Coronary artery (tissue), 2 donors: ENCODE measurements at regions not wholly inside any gene's neighbourhood (a gene's known extent, or its start where the extent isn't known, plus 50 kb on each side); places are given as distances from the start of the nearest gene placed in this dataset.

ENCODE experiments used
- DNase-seq: peaks from one replicate; pipeline ENCODE4 v3.0.0-alpha.2; 2017; ENCODE audit warnings: low spot score
- H3K27ac ChIP-seq, 2 donors: fragments of 200-600 bp; sonication (generic); one replicate each; pipeline ENCODE4 v1.5.1; 2016 to 2019
- H3K4me3 ChIP-seq: fragments of 200-600 bp; sonication (generic); 2 replicates; pipeline ENCODE4 v1.5.1; 2016; ENCODE audit warnings: mild to moderate bottlenecking, moderate library complexity
- CTCF ChIP-seq: fragments of 200-600 bp; sonication (generic); IDR thresholded peaks from one replicate; pipeline ENCODE4 v1.5.1; 2019; ENCODE audit warnings: antibody characterized with exemption

- no peak for DNase-seq
- TF ChIP-seq CTCF: no peak
- H3K4me3 ChIP-seq: no peak overlapping the region
- no peak overlapping the region for H3K27ac ChIP-seq
These were observed 82.6 kb upstream of the IGF1 start for GRCh38 chr12:102562836-102563425.

GRCh38 chr12:102551186-102551585 lies 70.8 kb upstream of the IGF1 start:
- DNase-seq: no peak
- no peak for TF ChIP-seq CTCF
- no peak overlapping the region for H3K27ac ChIP-seq
- no peak overlapping the region for H3K4me3 ChIP-seq

- Histone ChIP-seq H3K4me3 (no peak overlapping the region), H3K27ac (no peak overlapping the region)
- no peak for DNase-seq
- TF ChIP-seq CTCF: no peak
These were observed 69.3 kb upstream of the IGF1 start for GRCh38 chr12:102549691-102550090.

GRCh38 chr12:102548543-102548942 lies 68.2 kb upstream of the IGF1 start:
- no peak overlapping the region for H3K27ac ChIP-seq
- DNase-seq: no peak
- TF ChIP-seq CTCF: no peak
- H3K4me3 ChIP-seq: no peak overlapping the region

- TF ChIP-seq CTCF: no peak
- H3K27ac ChIP-seq: no peak overlapping the region
- DNase-seq: no peak
- no peak overlapping the region for H3K4me3 ChIP-seq
These were observed 63.4 kb upstream of the IGF1 start for GRCh38 chr12:102543494-102544485.

- no peak overlapping the region for H3K27ac ChIP-seq
- DNase-seq: no peak
- no peak for TF ChIP-seq CTCF
- no peak overlapping the region for H3K4me3 ChIP-seq
These were observed 62.6 kb upstream of the IGF1 start for GRCh38 chr12:102542816-102543440.
